Stimulated activated naive CD8-positive, alpha-beta T cell treated with anti-CD3 and anti-CD28 coated beads, Interleukin-15, amount 100 ng/mL, for 72 hours (primary cell): ENCODE measurements at regions not wholly inside any gene's neighbourhood (a gene's known extent, or its start where the extent isn't known, plus 50 kb on each side); places are given as distances from the start of the nearest gene placed in this dataset.

ENCODE experiments used
- ATAC-seq: fragments of 150-1000 bp; cut with Tn5 transposase; 2 replicates; pipeline ENCODE4 v1.10.0; 2021; ENCODE audit warnings: mild to moderate bottlenecking, moderate library complexity
- DNase-seq, 2 donors: peaks; one replicate each; pipeline ENCODE4 v3.0.0; 2021 to 2022
- H3K27ac Mint-ChIP-seq, 2 donors: one replicate each; pipeline ENCODE4 v1.8.0; 2022; ENCODE audit warnings: mild to moderate bottlenecking in 2 of 2, mixed read lengths in 2 of 2, moderate library complexity in 2 of 2
- H3K27me3 Mint-ChIP-seq: one replicate; pipeline ENCODE4 v1.8.0; 2022; ENCODE audit warnings: mixed read lengths
- H3K4me1 Mint-ChIP-seq: one replicate; pipeline ENCODE4 v1.8.0; 2022; ENCODE audit warnings: mild to moderate bottlenecking, mixed read lengths
- H3K4me3 Mint-ChIP-seq, 2 donors: one replicate each; pipeline ENCODE4 v1.8.0; 2022; ENCODE audit warnings: mild to moderate bottlenecking in 2 of 2, mixed read lengths in 2 of 2, moderate library complexity in 1 of 2
- H3K9me3 Mint-ChIP-seq, 2 donors: one replicate each; pipeline ENCODE4 v1.8.0; 2022; ENCODE audit warnings: mixed read lengths in 2 of 2

DNA sequence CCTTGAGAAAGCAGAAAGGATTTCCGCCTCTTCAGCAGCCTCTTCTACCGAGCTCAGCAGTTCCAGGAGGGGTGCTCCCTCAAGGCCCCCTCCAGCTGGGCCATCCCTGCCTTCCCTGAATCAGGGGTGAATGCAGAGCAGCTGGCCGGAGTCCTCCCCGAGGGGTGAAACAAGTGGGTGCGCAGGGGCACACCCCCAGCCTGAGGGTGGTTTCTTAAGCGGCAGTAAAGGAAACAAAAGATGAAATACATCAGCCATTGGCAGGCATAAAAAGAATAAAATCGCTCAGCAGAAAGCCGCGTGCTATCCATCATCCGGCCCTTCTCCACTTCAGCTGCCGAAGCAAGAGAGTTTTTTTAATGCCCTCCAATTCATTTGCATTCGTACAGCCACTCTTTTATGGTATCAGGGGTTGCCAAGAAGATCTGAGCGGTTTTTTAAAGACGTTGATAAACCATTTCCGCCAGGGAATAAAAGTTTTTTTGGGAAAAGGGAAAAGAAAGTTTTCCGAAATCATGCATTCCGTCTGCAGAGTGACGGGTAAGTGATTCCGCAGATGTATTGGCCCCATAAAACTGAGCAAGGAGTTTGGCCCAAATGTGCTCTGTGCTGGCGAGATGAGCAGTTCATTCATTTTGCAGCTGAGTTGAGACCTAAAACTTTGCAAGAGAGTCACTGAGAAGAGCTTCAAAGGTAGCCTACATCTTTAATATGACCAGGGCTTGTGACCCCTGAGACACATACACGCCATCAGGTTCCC is 73.7 kb upstream of the ZC3H12A start:
- Mint-ChIP-seq H3K27ac (no peak overlapping the region), H3K4me1 (peaks cover 7% of the 10 kb centered on the region), H3K9me3 (no peaks in the 10 kb centered on the region), H3K4me3 (no peak overlapping the region), H3K27me3 (peaks cover 29% of the 10 kb centered on the region)
- ATAC-seq (no peak), DNase-seq (no peak)

DNA sequence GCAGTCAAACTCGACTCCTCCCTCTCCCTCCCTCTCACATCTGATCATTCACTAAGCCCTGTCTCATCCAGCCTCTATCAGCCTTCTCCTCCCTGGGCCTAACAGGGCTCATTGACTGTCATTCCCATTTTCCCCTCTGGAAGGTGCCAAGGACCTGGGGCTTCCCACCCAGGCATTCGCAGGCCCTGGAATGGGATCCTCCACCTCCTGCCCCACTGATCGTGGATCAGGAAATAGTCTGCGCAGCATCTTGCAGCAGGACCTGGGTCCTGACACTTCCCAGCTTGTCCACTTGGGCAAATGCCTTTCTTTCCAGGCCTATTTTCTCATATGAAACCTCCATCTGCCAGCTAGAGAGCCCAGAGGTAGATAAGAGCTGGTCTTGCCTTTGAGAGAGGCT is 71.2 kb upstream of the ZC3H12A start:
- no peak overlapping the region for H3K27ac Mint-ChIP-seq
- peaks cover 7% of the 10 kb centered on the region for H3K27me3 Mint-ChIP-seq
- H3K4me3 Mint-ChIP-seq, result no peak overlapping the region
- peaks cover 7% of the 10 kb centered on the region for H3K4me1 Mint-ChIP-seq
- DNase-seq (no peak), ATAC-seq (no peak)
- no peaks in the 10 kb centered on the region for H3K9me3 Mint-ChIP-seq

DNA sequence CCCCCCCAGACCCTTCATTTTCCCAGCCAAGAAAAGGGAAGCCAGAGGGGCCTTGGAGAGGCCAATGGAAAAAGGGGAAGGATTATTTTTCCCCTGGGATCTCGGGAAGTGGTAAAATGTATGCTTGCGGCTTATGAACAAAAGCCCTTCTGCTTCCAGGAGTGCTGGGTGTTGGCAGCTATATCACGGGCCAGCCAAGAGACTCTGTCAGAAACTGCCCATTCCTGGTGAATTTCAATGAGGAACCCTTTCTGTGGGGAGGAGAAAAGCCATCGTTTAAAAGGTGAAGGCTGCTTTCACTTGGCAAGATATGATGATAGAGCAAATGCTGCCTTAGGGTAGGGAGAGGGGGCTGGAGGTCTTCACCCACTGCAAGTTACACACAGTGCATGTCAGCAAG is 69.7 kb upstream of the ZC3H12A start:
- DNase-seq (no peak), ATAC-seq (no peak)
- H3K4me3 Mint-ChIP-seq, result no peak overlapping the region
- no peaks in the 10 kb centered on the region for H3K27me3 Mint-ChIP-seq
- peaks cover 6% of the 10 kb centered on the region for H3K4me1 Mint-ChIP-seq
- H3K27ac Mint-ChIP-seq, result no peak overlapping the region
- no peaks in the 10 kb centered on the region for H3K9me3 Mint-ChIP-seq

DNA sequence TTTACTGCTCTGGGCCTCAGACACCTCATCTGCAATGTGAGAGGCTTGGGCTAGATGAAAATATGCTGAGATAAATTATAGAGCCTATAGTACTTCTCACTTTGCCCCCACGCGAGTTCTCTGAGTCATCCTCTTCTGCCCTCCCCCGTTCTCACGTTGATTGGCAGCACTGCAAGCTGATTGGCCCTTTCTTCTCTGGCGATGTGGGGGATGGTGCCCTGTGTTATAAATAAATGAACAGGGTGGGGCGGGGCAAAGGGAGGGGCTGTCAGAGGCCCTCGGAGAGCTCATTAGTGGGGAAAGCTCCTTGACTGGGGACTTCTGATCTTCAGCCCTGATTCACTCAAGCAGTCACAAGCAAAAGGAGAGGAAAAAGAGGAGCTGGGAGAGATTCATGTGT is 64.3 kb upstream of the ZC3H12A start:
- ATAC-seq (no peak), DNase-seq (no peak)
- Mint-ChIP-seq H3K27ac (no peak overlapping the region), H3K9me3 (no peaks in the 10 kb centered on the region), H3K4me1 (peaks cover 8% of the 10 kb centered on the region), H3K4me3 (no peak overlapping the region), H3K27me3 (no peaks in the 10 kb centered on the region)

DNA sequence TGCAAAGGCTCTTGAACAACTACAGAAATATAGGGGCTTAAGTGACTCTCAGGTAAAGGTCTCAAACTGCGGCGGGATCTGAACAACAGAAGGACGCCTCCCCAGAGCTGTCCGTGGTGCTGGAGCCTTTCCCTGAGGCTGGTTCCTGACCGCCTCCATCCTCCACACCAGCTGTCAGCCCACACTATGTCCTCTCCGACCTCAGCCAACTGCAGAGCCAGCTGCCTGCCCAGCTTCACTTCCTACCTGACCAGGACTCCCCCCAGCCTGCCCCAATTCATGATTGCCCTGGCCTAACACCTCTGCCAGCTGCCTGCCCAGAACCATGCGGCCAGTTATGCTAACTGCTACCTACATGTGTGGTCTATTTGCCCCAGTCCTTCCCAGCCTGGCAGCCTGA is 63.6 kb upstream of the ZC3H12A start:
- peaks cover 8% of the 10 kb centered on the region for H3K4me1 Mint-ChIP-seq
- DNase-seq (no peak), ATAC-seq (no peak)
- H3K4me3 Mint-ChIP-seq, result no peak overlapping the region
- no peak overlapping the region for H3K27ac Mint-ChIP-seq
- H3K27me3 Mint-ChIP-seq, result no peaks in the 10 kb centered on the region
- peaks cover 6% of the 10 kb centered on the region in 2 donors for H3K9me3 Mint-ChIP-seq

DNA sequence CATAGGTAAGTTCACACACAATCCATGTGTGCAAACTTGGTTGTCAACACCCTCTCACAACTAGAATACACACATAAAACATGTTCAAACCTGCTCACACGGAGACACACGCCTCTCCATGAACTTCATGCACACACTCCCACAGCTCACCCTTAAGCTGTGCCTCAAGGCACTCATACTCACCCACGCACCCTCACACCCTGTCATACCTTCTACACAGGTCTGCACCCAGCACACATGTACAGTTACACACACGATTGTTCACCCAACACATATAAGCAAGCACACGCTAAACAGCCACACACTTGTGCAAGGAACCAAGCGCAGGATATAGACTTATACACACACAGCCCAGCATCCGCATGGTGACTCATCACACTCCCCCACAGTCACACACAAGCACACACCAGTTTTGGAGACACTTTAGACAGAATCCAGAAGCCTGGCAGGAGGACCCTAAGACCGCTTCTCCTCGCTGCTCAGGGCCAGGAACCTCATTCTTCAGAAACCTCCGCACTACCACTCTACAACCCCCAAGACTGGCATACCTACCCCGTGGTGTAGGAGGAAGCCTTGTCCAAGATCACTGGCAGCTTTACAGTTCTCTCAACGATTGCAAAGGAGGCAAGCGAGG is 58.7 kb upstream of the ZC3H12A start:
- ATAC-seq, result no peak
- peaks cover 6 to 10% of the 10 kb centered on the region in 2 donors for H3K9me3 Mint-ChIP-seq
- H3K4me3 Mint-ChIP-seq, result no peak overlapping the region
- DNase-seq, result no peak
- no peak overlapping the region for H3K27ac Mint-ChIP-seq
- no peaks in the 10 kb centered on the region for H3K4me1 Mint-ChIP-seq
- no peaks in the 10 kb centered on the region for H3K27me3 Mint-ChIP-seq

DNA sequence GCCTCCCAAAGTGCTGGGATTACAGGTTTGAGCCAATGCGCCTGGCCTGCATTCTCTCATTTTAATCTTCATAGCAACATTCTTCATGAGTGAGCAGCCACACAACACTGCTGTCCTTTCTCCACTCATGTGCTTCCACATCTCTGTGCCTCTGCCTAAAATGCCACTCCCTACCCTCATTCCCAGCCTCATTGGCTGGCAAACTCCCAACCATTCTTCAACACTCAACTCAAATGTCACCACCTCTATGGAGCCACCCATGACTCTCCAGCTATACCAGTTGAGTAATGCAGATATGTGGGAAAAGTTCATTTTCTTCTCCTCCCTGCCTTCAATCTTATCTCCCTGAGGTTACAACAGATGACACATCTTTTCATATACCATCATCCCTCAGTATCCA is 53.9 kb upstream of the ZC3H12A start:
- H3K4me3 Mint-ChIP-seq, result no peak overlapping the region
- H3K27ac Mint-ChIP-seq, result no peak overlapping the region
- H3K27me3 Mint-ChIP-seq, result peaks cover 11% of the 10 kb centered on the region
- H3K4me1 Mint-ChIP-seq, result no peaks in the 10 kb centered on the region
- H3K9me3 Mint-ChIP-seq, result peaks cover 4 to 8% of the 10 kb centered on the region in 2 donors
- no peak for ATAC-seq
- DNase-seq, result no peak

DNA sequence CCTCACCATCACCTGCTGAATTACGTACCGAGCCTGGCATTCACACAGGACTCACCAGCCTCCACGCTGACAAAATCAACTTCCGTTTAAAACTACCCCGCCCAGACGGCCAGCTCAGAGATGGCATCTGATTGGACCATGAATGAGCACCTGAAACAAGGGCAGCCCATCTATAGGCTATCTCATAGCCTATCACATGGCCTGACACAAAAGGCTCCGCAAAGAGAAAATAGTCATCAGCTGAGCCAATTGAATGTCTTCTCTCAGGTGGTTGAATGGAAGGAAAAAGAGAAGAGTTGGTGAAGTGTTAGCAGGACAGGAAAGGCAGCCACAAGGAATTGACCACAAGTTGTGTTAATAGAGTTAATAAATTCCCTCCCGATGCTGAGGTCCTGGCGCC is 50.6 kb upstream of the ZC3H12A start:
- DNase-seq (no peak), ATAC-seq (no peak)
- Mint-ChIP-seq H3K4me1 (no peaks in the 10 kb centered on the region), H3K27ac (no peak overlapping the region), H3K4me3 (no peak overlapping the region), H3K9me3 (no peaks in the 10 kb centered on the region), H3K27me3 (peaks cover 31% of the 10 kb centered on the region)

DNA sequence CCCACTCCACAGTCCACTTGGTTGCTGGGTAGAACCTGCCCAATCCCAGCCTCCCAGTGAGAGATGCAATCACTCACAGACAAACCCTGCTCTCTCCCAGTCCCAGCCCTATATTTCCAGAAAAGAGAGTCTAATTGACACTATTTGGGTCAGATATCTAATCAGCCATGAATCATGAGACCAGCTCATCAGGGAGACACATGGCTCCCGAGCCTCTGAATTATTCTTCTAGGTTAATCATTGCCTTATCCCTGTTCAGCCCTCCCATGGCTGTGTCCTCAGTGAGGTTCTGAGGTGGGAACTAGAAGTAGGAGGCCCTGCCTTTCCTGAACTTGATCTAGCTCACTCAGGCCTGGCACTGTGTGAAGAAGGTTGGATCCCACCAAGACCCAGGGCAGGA is 49.9 kb upstream of the ZC3H12A start:
- no peak for ATAC-seq
- peaks cover 38% of the 10 kb centered on the region for H3K27me3 Mint-ChIP-seq
- DNase-seq, result no peak

More for the DNA sequence above, 49.9 kb upstream of the ZC3H12A start:
- Mint-ChIP-seq H3K9me3 (no peaks in the 10 kb centered on the region), H3K4me1 (no peaks in the 10 kb centered on the region), H3K27ac (no peak overlapping the region), H3K4me3 (no peak overlapping the region)
